Suprapubic skin (tissue), 4 donors: ENCODE measurements at regions not wholly inside any gene's neighbourhood (a gene's known extent, or its start where the extent isn't known, plus 50 kb on each side); places are given as distances from the start of the nearest gene placed in this dataset.
A peak's percentile ranks its signal among the peaks of the same experiment; 100 is the strongest.

Source experiments
- DNase-seq, 2 donors: peaks; one replicate each; pipeline ENCODE4 v3.0.0-alpha.2; 2019; ENCODE audit warnings: low spot score in 2 of 2
- H3K27ac ChIP-seq: fragments of 200-600 bp; sonication (generic); one replicate; pipeline ENCODE4 v1.5.1; 2019
- H3K27me3 ChIP-seq: fragments of 200-600 bp; sonication (generic); one replicate; pipeline ENCODE4 v1.5.1; 2019
- H3K36me3 ChIP-seq: fragments of 200-600 bp; sonication (generic); one replicate; pipeline ENCODE4 v1.5.1; 2019
- H3K4me1 ChIP-seq: fragments of 200-600 bp; sonication (generic); one replicate; pipeline ENCODE4 v1.5.1; 2019
- H3K4me3 ChIP-seq: fragments of 200-600 bp; sonication (generic); one replicate; pipeline ENCODE4 v1.5.1; 2019; ENCODE audit warnings: mild to moderate bottlenecking
- H3K9me3 ChIP-seq: fragments of 200-600 bp; sonication (generic); one replicate; pipeline ENCODE4 v1.5.1; 2019
- CTCF ChIP-seq, 2 donors: fragments of 200-600 bp in 1 of 2; fragments of 450-650 bp in 1 of 2; sonication (generic) in 1 of 2; IDR thresholded peaks; one replicate each; pipeline ENCODE4 v1.5.1; 2016 to 2019; ENCODE audit warnings: antibody characterized with exemption in 2 of 2, mild to moderate bottlenecking in 1 of 2, moderate library complexity in 1 of 2
- EP300 ChIP-seq: sonication (generic); formaldehyde crosslinking; IDR thresholded peaks from one replicate; pipeline ENCODE4 v1.6.1; 2017; ENCODE audit warnings: antibody characterized with exemption
- POLR2A ChIP-seq, 2 donors: fragments of 450-650 bp; IDR thresholded peaks; one replicate each; pipeline ENCODE4 v1.6.1; 2017; ENCODE audit warnings: antibody characterized with exemption in 2 of 2, mild to moderate bottlenecking in 2 of 2, moderate library complexity in 2 of 2
- POLR2AphosphoS5 ChIP-seq, 3 donors: sonication (generic); formaldehyde crosslinking; IDR thresholded peaks; one replicate each; pipeline ENCODE4 v1.6.1; 2017; ENCODE audit warnings: antibody characterized with exemption in 3 of 3
- WGBS: methylation state at CpG from one replicate; pipeline ENCODE4 v1.1.5; 2018; 5-methylcytosine and 5-hydroxymethylcytosine counted together

GRCh38 chr2:19747310-19748072 lies 154.3 kb downstream of the TTC32 start:
- Histone ChIP-seq H3K36me3 (no peaks in the 10 kb centered on the region), H3K4me1 (no peaks in the 10 kb centered on the region), H3K27ac (no peak overlapping the region), H3K4me3 (no peak overlapping the region), H3K9me3 (no peaks in the 10 kb centered on the region), H3K27me3 (no peaks in the 10 kb centered on the region)
- 90% methylated on average over 10 of the region's 10 CpGs for WGBS
- DNase-seq = no peak
- TF ChIP-seq EP300 (no peak), POLR2A (IDR thresholded peaks at IDR 0.05) (no peak)

DNA sequence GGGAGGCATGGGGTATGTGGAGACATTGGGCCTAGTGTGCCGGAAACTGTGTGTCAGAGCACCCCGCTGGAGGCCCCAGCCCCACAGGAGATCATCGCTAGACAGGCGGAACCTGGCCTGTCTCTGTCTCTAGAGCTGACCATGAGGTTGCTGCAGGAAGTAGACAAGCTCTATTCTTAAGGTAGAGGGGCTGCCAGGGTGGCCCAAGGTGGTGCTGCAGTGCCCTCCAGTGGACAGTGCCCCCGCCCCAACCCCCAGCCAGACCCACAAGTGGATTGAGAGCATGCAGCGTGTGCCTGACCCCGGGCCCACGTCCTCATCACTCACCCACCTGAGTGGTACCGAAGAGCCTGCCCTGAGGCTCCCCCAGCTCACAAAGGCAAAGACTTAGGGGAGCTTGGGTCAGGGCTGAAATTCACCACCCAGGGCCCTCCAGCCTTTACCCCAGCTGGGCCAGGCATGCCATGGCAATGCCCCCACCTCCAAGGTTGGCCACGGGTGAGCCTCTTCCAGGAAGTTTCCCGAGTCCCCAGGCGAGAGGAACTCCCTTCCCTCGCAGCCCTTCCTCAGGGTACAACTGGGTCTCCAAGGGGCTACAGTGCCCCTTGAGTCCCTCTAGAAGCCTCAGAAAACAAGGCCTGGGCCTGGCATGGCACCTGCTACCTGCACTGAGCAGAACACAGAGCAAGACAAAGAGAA lies 155.0 kb downstream of the TTC32 start:
- TF ChIP-seq EP300 = no peak
- no peak for TF ChIP-seq POLR2AphosphoS5 (IDR thresholded peaks at IDR 0.05)
- TF ChIP-seq POLR2A (IDR thresholded peaks at IDR 0.05) = no peak
- TF ChIP-seq CTCF (IDR thresholded peaks at IDR 0.05) = no peak
- no peaks in the 10 kb centered on the region for H3K4me1 ChIP-seq
- no peaks in the 10 kb centered on the region for H3K27me3 ChIP-seq
- H3K27ac ChIP-seq = no peak overlapping the region
- WGBS = 80% methylated on average over 12 of the region's 13 CpGs
- no peak for DNase-seq
- H3K4me3 ChIP-seq = no peak overlapping the region
- H3K9me3 ChIP-seq = no peaks in the 10 kb centered on the region
- H3K36me3 ChIP-seq = no peaks in the 10 kb centered on the region

DNA sequence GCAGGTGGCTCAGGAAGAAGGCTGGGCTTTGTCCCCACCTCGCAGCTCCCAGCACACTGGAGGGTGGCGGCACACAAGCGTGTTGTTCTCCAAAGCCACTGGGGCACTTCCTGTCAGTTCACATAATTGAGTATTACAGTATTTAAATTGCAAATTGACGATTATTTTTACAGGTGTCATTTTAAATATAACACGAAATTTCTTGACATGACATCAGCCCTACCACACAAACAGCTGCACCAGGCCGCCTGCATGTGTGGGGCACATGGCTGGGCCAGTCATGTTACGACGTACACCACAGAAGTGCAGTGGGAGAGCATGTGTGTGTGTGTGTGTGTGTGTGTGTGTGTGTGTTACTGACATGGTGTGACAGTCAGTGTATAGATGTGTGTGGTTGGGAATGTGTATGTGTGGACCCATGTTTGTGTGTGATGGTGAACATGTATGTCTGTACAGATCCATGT lies 155.6 kb downstream of the TTC32 start:
- 87% methylated on average over 8 of the region's 8 CpGs for WGBS
- Histone ChIP-seq H3K9me3 (no peaks in the 10 kb centered on the region), H3K27me3 (no peaks in the 10 kb centered on the region), H3K27ac (no peak overlapping the region), H3K36me3 (no peaks in the 10 kb centered on the region), H3K4me1 (no peaks in the 10 kb centered on the region), H3K4me3 (no peak overlapping the region)
- no peak for DNase-seq
- TF ChIP-seq CTCF (IDR thresholded peaks at IDR 0.05) = no peak
- TF ChIP-seq EP300 = no peak
- TF ChIP-seq POLR2AphosphoS5 (IDR thresholded peaks at IDR 0.05) = no peak
- TF ChIP-seq POLR2A (IDR thresholded peaks at IDR 0.05) = no peak

GRCh38 chr2:19745318-19746136 lies 156.3 kb downstream of the TTC32 start:
- WGBS = 90% methylated on average over 17 of the region's 17 CpGs
- TF ChIP-seq POLR2AphosphoS5 (IDR thresholded peaks at IDR 0.05) = no peak
- no peak for TF ChIP-seq POLR2A (IDR thresholded peaks at IDR 0.05)
- no peak for TF ChIP-seq CTCF (IDR thresholded peaks at IDR 0.05)
- TF ChIP-seq EP300 = no peak
- Histone ChIP-seq H3K27ac (no peak overlapping the region), H3K9me3 (no peaks in the 10 kb centered on the region), H3K4me1 (no peaks in the 10 kb centered on the region), H3K4me3 (no peak overlapping the region), H3K36me3 (no peaks in the 10 kb centered on the region), H3K27me3 (no peaks in the 10 kb centered on the region)
- DNase-seq = no peak

- peak in 1 of 2 donors; percentile 35 for DNase-seq
- Histone ChIP-seq H3K4me1 (no peaks in the 10 kb centered on the region), H3K36me3 (no peaks in the 10 kb centered on the region), H3K27me3 (no peaks in the 10 kb centered on the region), H3K9me3 (no peaks in the 10 kb centered on the region), H3K27ac (no peak overlapping the region), H3K4me3 (no peak overlapping the region)
- 83% methylated on average over 8 of the region's 8 CpGs for WGBS
- TF ChIP-seq EP300 (no peak), CTCF (IDR thresholded peaks at IDR 0.05) (no peak), POLR2A (IDR thresholded peaks at IDR 0.05) (no peak), POLR2AphosphoS5 (IDR thresholded peaks at IDR 0.05) (no peak)
Measured at GRCh38 chr2:19744456-19745199, 157.2 kb downstream of the TTC32 start.
